Omental fat pad (tissue), 3 donors: ENCODE measurements at regions not wholly inside any gene's neighbourhood (a gene's known extent, or its start where the extent isn't known, plus 50 kb on each side); places are given as distances from the start of the nearest gene placed in this dataset.

Source experiments
- ATAC-seq: fragments of 150-250 bp; one replicate; pipeline ENCODE4 v1.9.1; 2016; ENCODE audit warnings: mild to moderate bottlenecking, moderate library complexity; ENCODE audit not compliant: low FRiP score
- DNase-seq: peaks from one replicate; pipeline ENCODE4 v3.0.0-alpha.2; 2019; ENCODE audit warnings: low spot score
- CTCF ChIP-seq, 3 donors: fragments of 450-650 bp; IDR thresholded peaks; one replicate each; pipeline ENCODE4 v1.5.1; 2016 to 2017; ENCODE audit warnings: antibody characterized with exemption in 3 of 3, mild to moderate bottlenecking in 3 of 3, moderate library complexity in 2 of 3

- no peak for ATAC-seq
Observed at GRCh38 chr10:53088961-53089360, 316.4 kb upstream of the MBL2 start.

GRCh38 chr10:53079283-53079682 is 306.7 kb upstream of the MBL2 start:
- no peak for ATAC-seq
- no peak for TF ChIP-seq CTCF (IDR thresholded peaks at IDR 0.05)
- no peak for DNase-seq

More at GRCh38 chr10:53088961-53089360, 316.4 kb upstream of the MBL2 start:
- no peak for TF ChIP-seq CTCF (IDR thresholded peaks at IDR 0.05)
- no peak for DNase-seq

- DNase-seq (no peak), ATAC-seq (no peak)
- no peak for TF ChIP-seq CTCF (IDR thresholded peaks at IDR 0.05)
Observed at GRCh38 chr10:53076948-53077347, 304.4 kb upstream of the MBL2 start.

GRCh38 chr10:53075469-53075868 is 302.9 kb upstream of the MBL2 start:
- no peak for TF ChIP-seq CTCF (IDR thresholded peaks at IDR 0.05)
- DNase-seq (no peak), ATAC-seq (no peak)

- no peak for DNase-seq
- no peak for ATAC-seq
- no peak for TF ChIP-seq CTCF (IDR thresholded peaks at IDR 0.05)
Observed at GRCh38 chr10:53072144-53072543, 299.6 kb upstream of the MBL2 start.

- TF ChIP-seq CTCF (IDR thresholded peaks at IDR 0.05): no peak
- no peak for ATAC-seq
Observed at GRCh38 chr10:53071505-53072125, 299.0 kb upstream of the MBL2 start.

GRCh38 chr10:53069013-53069412 is 296.4 kb upstream of the MBL2 start:
- ATAC-seq (no peak), DNase-seq (no peak)
- TF ChIP-seq CTCF (IDR thresholded peaks at IDR 0.05): no peak

More at GRCh38 chr10:53071505-53072125, 299.0 kb upstream of the MBL2 start:
- DNase-seq: no peak
